GM19238 (cell line): ENCODE measurements at regions not wholly inside any gene's neighbourhood (a gene's known extent, or its start where the extent isn't known, plus 50 kb on each side); places are given as distances from the start of the nearest gene placed in this dataset.

Experiments
- DNase-seq: peaks from one replicate; pipeline ENCODE4 v3.0.0; 2011; ENCODE audit warnings: low spot score; ENCODE audit not compliant: insufficient read length

- no peak for DNase-seq
These were observed 230.3 kb downstream of the SUDS3 start for GRCh38 chr12:118606690-118607089.

DNA sequence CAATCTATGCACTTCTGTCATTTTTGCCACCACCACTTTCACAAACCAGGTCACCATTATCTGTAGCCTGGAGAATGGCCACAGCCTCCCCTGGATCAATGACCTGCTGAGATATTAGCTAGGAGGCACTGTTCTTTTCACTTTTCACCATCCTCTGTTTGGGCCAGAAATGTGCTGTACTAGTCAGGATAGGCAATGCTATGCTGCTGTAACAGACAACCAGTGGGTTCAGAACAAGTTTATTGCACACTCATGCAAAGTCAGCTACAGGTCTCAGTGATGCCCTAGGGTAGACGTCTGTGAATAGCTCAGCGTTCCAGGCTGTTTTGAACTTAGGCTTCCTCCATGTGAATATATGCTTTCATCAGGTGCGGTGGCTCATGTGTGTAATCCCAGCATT, 231.5 kb downstream of the SUDS3 start:
- no peak for DNase-seq

GRCh38 chr12:118608770-118609344, 232.5 kb downstream of the SUDS3 start:
- DNase-seq: no peak

GRCh38 chr12:118611295-118611694, 234.9 kb downstream of the SUDS3 start:
- no peak for DNase-seq

GRCh38 chr12:118611770-118612169, 235.4 kb downstream of the SUDS3 start:
- DNase-seq: no peak

DNA sequence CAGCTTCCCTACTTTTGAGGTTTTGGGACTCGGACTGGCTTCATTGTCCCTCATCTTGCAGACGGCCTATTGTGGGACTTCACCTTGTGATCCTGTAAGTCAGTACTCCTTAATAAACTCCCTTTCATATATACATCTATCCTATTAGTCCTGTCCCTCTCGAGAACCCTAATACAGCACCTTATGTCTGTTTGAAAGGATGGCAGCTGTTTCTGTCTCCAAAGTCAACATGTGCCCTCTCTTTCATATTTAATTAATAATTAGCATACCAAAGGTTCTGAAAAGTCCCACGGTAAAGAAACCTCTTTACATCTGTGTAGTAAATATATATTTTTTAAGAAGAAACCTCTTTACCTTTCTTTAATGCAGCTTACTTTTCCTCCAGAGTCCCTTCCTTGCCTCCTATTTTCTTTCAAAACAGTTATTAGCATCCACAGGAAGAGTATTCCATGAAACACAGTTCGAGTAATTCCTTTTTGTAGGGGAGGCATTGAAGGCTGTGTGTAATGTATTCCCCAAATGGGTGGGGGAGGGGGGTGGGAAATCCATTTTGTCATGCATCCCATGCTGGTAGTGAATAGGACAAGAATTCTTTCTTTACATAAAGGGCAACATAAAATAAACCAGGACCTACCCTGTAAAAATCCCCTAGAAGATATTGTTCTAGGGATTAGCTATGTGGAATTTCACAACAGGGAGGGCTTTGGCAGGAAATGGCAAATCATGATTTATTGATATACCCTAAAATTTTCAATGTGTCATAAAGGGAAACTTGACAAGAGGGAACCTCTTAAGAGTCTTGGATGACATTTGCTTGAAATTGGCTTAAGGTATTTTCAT, 241.5 kb downstream of the SUDS3 start:
- DNase-seq: no peak

DNA sequence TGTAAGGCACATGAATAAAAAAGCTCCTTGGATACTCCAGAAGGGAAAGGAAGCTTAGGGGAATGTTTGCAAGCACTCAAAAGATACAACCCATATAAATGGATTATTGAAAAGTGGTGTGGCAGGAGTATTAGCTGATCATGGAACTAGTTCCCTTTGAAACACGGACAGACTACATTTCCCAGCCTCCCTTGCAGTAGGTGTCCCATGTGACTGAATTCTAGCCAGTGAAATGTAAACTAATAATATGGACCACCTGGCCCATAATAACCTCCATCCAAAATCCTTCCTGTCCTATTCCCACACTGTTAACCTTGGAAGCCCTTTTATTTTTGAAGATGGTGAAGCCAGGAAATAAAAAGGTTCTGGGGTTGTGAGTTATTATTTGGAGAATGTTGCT, 242.3 kb downstream of the SUDS3 start:
- DNase-seq: no peak

- DNase-seq: no peak
These were observed 248.8 kb downstream of the SUDS3 start for GRCh38 chr12:118625050-118625675.

DNA sequence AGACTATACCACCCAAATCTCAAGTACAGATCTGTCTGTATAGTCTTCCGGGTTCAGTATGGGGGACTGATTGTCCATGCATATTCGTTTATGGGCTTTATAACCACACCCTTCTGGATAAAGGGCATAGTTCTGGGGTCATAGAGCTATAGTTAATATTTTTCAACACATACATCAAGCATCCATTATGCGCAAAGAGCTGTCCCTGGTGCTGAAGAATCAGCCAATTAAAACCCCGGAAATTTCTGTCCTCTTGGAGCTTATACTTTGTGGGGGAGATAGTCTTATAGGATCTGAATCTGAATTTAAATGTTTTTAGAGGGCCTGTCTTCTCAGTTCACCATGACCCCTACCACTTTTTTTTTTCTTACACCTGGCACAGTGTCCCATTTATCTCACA, 256.7 kb downstream of the SUDS3 start:
- no peak for DNase-seq

DNA sequence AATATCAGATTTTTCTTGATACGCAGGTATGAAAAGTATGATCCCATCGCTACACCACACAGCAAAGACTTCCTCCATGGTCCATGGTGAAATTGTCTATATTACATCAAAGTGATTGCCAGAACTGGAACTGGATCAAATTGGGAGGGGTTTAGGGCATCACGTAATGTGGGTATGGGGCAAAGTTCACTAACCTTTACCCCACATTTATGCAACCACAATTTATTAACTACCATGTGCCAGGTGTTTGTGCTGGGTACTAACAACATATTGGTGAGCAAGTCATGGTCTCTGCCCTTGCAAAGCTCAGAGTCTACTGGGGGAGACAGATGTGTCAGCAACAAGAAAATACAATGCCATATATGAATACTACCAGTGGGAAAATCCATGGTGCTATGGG, 258.9 kb downstream of the SUDS3 start:
- DNase-seq: no peak

GRCh38 chr12:118637767-118638370, 261.5 kb downstream of the SUDS3 start:
- DNase-seq: no peak

- DNase-seq: no peak
These were observed 264.9 kb downstream of the SUDS3 start for GRCh38 chr12:118641249-118641648.

DNA sequence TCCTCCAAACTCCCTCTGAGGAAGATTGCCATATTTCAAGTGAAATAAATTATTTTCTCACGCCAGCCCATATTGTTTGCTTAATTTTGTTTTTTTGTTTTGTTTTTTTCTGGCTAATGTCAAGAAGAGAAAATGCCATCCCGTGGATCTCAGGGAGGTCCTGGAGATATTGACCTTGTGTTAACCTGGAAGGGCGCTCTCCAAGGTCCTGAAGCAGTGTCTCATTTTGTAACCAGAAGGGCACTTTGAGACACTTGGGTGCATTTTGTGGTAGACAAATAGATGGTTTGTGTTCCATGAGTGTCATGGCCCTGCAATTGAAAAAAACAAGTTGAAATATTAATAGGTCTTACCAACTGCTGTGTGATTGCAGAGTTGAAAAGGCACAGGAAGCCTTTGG, 268.9 kb downstream of the SUDS3 start:
- no peak for DNase-seq

DNA sequence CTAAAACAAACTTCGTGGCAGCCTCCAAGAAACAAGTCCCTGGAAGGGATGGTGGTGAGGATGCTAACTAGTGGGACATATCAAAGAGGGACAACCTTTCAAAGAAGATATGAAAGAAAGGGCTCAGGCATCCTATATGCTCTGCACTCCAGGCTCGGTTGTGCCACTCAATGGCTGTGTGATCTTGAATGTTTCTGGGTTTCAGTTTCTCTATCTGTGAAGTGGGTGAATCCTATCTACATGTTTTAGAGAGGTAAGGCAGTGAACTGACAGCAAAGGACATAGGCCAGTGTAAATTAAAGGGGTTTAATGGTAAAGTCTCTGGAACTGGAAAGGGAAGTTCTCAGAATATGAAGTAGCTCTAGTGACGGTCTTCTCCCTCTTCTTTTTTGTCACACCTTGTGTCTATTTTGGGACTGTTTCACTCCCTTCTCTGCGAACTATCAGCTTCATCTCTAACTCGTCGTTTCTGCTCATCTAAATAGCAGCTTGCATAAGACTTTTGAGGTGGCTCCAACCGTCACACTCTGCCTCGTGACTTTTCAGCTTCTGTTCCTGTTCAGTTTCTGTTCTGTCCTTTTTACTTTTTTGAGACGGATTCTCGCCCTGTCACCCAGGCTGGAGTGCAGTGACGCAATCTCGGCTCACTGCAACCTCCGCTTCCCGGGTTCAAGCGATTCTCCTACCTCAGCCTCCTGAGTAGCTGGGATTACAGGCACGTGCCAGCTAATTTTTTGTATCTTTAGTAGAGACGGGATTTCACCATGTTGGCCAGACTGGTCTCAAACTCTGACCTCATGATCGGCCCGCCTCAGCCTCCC, 273.6 kb downstream of the SUDS3 start:
- no peak for DNase-seq

DNA sequence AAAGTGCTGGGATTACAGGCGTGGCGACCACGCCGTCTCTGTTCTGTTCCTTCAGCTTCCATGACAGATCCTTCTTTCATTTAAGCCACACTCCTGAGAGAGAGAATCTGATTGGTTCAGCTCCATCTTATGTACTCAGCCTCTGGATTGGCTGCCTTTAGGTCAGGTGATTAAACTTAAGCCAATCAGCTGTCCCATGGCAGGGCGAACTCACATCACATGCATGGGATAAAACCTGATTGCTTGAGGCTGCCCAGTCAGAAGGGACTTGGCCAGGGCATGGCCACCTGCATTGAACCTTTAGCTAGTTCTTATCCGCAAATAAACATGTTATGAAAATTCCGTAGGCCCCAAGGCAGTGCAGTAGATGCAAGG, 274.2 kb downstream of the SUDS3 start:
- no peak for DNase-seq

DNA sequence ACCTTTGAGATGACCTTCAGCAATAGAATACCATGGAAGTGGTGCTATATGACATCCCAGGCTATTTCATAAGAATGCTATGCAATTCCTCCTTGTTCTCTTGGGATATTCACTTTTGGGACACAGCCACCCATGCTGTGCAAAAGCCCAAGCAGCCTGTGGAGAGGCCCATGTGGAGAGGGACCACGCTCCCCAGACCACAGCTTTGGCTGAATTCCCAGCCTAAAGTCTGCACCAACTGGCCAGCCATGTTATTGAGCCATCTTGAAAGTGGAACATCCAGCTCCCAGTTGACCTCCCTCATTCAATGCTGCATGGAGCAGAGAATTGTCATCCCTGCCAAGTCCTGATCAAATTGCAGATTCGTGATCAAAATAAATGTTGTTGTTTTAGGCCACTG, 275.1 kb downstream of the SUDS3 start:
- DNase-seq: no peak

DNA sequence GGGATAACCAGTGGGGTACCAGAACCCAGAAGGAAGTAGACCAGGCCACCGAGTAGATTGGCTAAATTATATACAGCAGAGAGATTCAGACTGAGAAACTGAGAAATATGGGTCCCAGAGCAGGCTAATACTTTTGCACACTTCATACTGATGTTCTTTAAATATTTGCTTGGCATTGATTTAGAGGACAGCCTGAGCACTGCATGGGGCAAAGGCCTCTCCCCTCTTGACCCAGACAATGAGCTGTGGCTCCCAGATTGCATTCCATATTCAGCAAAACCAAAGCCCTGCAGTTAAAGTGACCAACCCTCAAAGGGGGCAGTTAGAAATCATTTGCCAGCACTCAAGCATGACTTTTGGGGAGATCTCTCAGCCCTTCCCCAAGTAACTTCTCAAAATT, 279.2 kb downstream of the SUDS3 start:
- no peak for DNase-seq

DNA sequence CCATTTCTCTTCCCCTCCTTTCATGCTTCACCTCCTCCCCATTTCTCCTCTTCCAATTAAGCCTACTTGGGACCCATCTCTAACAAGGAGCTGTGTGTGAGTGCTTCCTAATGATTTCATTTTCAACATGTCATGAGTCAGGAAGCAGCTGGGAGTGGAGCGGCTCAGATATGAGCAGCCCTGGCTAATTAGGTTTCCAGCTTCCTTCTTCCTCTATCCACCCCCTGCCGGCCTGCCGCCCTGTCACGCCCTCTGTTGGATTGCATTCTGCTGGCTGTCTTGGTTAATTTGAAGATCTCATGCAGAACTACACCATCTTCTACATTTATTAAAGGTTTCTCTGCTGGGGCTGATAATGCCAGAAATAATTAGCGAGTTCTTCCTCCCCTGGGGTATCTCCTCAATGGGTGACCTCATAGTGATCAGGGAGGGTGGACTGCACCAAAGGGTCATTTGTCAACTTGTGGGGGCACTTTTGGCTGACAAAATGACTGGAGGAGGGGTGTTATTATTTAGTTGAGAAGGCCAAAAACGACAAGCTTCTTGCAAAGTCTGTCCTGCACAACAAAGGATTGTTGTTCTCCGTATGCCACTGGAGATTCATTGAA, 300.9 kb upstream of the SRRM4 start:
- no peak for DNase-seq

GRCh38 chr12:118682656-118683055, 298.7 kb upstream of the SRRM4 start:
- DNase-seq: no peak

DNA sequence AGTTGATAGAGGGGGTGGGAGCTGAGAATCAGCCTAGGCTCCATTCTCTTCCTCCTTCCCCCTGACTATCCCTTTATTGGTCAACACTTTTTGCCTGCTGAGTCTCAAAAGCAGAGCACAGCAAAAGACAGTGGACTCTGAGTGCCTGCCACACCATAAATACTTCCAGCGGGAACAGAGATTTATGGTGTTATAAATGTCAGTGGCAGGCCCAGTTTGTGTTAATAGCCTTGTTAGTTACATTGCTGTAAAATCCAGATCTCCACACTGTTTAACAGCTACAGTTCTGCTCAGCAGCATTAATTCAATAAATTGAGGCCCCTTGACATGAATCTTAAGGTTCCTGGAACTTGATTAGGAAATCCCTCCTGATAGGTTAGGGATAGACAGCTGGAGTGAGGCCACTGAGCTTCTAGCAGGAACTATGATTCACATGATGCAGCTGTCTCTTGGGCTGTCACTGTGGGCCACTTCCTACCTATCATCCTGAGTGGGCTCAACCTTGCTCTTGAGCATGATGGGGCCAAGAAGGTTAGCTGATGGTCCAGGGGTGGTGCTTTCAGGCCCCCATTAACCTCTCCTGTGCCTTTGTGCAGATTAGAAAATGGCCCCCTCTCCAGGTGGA, 295.2 kb upstream of the SRRM4 start:
- no peak for DNase-seq

GRCh38 chr12:118689793-118690192, 291.5 kb upstream of the SRRM4 start:
- no peak for DNase-seq
